ENCODE measurements at regions not wholly inside any gene's neighbourhood (a gene's known extent, or its start where the extent isn't known, plus 50 kb on each side); places are given as distances from the start of the nearest gene placed in this dataset.

DNA sequence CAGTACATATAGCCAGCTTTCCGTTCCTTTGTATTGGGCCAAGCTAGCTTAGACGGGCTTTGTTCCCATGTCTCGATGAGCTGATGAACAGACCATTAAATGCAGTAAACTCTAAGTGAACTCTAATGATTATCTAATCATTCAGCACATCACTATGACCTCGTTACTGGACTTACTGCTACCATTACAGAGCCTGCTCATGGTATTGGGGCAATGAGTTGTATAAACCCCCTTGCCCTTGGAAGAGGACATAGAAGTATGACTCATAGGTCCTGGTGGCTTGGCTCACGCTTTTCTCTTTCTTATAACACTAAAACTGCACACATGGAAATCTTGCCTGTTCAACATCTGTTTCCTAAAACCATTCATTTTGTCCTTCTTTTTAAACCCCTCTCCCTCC lies 93.6 kb upstream of the DYNLRB2 start:
- H3K27ac ChIP-seq (replicated peaks in 1 of 4): no peak overlapping the region
- no peaks in the 10 kb centered on the region for H3K27me3 ChIP-seq
- intact Hi-C loops (cut with DNase I): no loop called here
- no peaks in the 10 kb centered on the region for H3K36me3 ChIP-seq
- TF ChIP-seq, protein P1, sequence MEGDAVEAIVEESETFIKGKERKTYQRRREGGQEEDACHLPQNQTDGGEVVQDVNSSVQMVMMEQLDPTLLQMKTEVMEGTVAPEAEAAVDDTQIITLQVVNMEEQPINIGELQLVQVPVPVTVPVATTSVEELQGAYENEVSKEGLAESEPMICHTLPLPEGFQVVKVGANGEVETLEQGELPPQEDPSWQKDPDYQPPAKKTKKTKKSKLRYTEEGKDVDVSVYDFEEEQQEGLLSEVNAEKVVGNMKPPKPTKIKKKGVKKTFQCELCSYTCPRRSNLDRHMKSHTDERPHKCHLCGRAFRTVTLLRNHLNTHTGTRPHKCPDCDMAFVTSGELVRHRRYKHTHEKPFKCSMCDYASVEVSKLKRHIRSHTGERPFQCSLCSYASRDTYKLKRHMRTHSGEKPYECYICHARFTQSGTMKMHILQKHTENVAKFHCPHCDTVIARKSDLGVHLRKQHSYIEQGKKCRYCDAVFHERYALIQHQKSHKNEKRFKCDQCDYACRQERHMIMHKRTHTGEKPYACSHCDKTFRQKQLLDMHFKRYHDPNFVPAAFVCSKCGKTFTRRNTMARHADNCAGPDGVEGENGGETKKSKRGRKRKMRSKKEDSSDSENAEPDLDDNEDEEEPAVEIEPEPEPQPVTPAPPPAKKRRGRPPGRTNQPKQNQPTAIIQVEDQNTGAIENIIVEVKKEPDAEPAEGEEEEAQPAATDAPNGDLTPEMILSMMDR (IDR thresholded peaks at IDR 0.05): no peak
- TF ChIP-seq EP300 (IDR thresholded peaks at IDR 0.05): no peak
- TF ChIP-seq POLR2A (IDR thresholded peaks at IDR 0.05; ENCODE audit: low read depth): no peak
- TF ChIP-seq POLR2AphosphoS5 (IDR thresholded peaks at IDR 0.05): no peak
- no peak for DNase-seq (ENCODE audit: extremely low spot score)
- no peak overlapping the region for H3K4me3 ChIP-seq
- 69% methylated on average over 5 of the region's 5 CpGs for WGBS
- H3K9me3 ChIP-seq: no peaks in the 10 kb centered on the region
- H3K4me1 ChIP-seq: no peaks in the 10 kb centered on the region

DNA sequence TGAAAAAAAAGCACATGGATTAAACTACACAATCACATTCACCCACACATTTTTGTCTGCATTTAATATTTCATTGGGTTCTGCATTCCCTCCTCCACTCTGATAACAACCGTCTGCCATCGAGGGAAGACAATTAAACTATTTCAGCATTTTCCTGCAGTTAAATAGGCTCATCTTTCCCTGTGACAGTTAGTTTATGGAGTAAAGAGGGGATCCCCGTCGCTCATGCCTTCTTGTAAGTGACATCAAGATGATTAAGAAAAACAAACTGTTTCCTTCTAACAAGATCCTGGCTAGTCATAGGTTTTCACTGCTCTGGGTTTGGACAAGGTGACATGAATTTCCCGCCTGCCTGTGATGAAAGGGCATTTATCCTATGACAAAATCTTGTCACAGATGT lies 98.0 kb upstream of the DYNLRB2 start:
- H3K27me3 ChIP-seq: no peaks in the 10 kb centered on the region
- no peaks in the 10 kb centered on the region for H3K36me3 ChIP-seq
- no peaks in the 10 kb centered on the region for H3K4me1 ChIP-seq
- H3K9me3 ChIP-seq: no peaks in the 10 kb centered on the region
- no peak overlapping the region for H3K27ac ChIP-seq (replicated peaks in 1 of 4)
- no peak for DNase-seq (ENCODE audit: extremely low spot score)
- TF ChIP-seq, protein P1 (IDR thresholded peaks at IDR 0.05): no peak
- TF ChIP-seq EP300 (IDR thresholded peaks at IDR 0.05) (no peak), POLR2AphosphoS5 (IDR thresholded peaks at IDR 0.05) (no peak), POLR2A (IDR thresholded peaks at IDR 0.05; ENCODE audit: low read depth) (no peak)
- H3K4me3 ChIP-seq: no peak overlapping the region
- intact Hi-C loops (cut with DNase I): no loop called here
- 29% methylated on average over 5 of the region's 5 CpGs for WGBS

DNA sequence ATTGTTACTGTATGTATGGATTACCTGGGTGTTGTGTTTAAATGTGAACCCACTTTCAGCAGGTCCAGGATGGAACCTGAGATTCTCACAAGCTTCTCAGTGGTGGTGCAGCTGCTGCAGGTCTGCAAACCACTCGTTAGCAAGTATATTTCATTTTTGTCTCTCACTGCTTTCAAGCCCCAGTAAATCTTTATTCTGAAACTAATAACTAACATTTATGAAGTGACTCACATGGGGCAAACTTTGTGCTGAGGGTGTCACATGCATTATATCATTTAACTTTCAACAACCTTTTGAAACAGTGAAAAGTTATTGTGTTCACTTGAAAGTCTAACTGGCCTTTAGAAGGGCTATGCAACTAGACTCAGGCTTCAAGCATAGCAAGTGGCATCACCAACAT lies 98.9 kb upstream of the DYNLRB2 start:
- H3K9me3 ChIP-seq: no peaks in the 10 kb centered on the region
- H3K27ac ChIP-seq (replicated peaks in 1 of 4): no peak overlapping the region
- no peak for DNase-seq (ENCODE audit: extremely low spot score)
- no peaks in the 10 kb centered on the region for H3K4me1 ChIP-seq
- 79% methylated on average over 1 of the region's 1 CpG for WGBS
- H3K36me3 ChIP-seq: no peaks in the 10 kb centered on the region
- TF ChIP-seq, protein P1 (IDR thresholded peaks at IDR 0.05): no peak
- no peak for TF ChIP-seq POLR2AphosphoS5 (IDR thresholded peaks at IDR 0.05)
- TF ChIP-seq EP300 (IDR thresholded peaks at IDR 0.05): no peak
- no peak for TF ChIP-seq POLR2A (IDR thresholded peaks at IDR 0.05; ENCODE audit: low read depth)
- intact Hi-C loops (cut with DNase I): no loop called here
- H3K27me3 ChIP-seq: no peaks in the 10 kb centered on the region
- H3K4me3 ChIP-seq: no peak overlapping the region

DNA sequence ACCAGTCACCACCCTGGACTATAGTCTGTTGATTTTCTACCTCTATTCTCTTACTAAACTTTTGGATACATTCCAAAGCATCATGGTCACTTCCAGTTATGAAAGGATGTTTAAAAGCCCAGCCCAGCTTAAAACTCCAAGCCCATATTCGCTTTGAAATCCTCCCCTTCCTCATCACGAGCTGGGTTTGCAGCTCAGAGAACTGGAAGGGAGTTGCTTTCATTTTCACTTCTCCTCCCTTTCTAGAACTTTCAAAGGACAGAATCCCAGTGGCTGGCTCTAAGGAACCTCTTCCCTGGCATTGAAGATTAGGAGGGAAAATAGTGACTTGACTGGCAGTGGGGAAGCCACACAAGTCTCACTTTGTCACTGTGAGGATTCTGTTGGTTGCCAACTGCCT lies 100.1 kb upstream of the DYNLRB2 start:
- TF ChIP-seq, protein P1 (IDR thresholded peaks at IDR 0.05): no peak
- no peak for TF ChIP-seq POLR2AphosphoS5 (IDR thresholded peaks at IDR 0.05)
- no peak for TF ChIP-seq POLR2A (IDR thresholded peaks at IDR 0.05; ENCODE audit: low read depth)
- no peak for TF ChIP-seq EP300 (IDR thresholded peaks at IDR 0.05)
- intact Hi-C loops (cut with DNase I): no loop called here
- no peaks in the 10 kb centered on the region for H3K4me1 ChIP-seq
- WGBS: 35% methylated on average over 2 of the region's 2 CpGs
- no peak for DNase-seq (ENCODE audit: extremely low spot score)
- H3K4me3 ChIP-seq: no peak overlapping the region
- H3K9me3 ChIP-seq: no peaks in the 10 kb centered on the region
- no peak overlapping the region for H3K27ac ChIP-seq (replicated peaks in 1 of 4)
- no peaks in the 10 kb centered on the region for H3K36me3 ChIP-seq
- no peaks in the 10 kb centered on the region for H3K27me3 ChIP-seq

DNA sequence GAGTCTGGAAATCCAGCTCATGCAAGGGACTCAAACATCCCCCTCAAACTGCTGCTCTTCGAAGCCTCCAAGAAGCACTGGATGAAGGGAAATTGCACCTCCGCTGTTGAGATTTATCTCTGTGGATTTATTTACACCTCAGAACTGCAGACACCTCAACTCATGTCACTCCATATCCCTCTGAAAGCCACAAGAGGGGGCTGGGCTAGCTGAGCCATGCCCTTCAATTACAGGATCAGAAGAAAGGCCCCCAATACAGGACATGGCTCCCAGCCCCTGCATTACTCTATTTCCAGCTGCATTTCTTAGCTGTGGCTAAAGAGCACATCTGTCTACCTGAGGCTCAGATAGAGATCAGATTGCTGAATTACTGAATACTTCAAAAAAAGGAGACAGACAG lies 103.1 kb upstream of the DYNLRB2 start:
- DNase-seq (ENCODE audit: extremely low spot score): no peak
- H3K4me1 ChIP-seq: no peaks in the 10 kb centered on the region
- TF ChIP-seq POLR2A (IDR thresholded peaks at IDR 0.05; ENCODE audit: low read depth) (no peak), POLR2AphosphoS5 (IDR thresholded peaks at IDR 0.05) (no peak), EP300 (IDR thresholded peaks at IDR 0.05) (no peak)
- TF ChIP-seq, protein P1 (IDR thresholded peaks at IDR 0.05): no peak

More for the DNA sequence above, 103.1 kb upstream of the DYNLRB2 start:
- intact Hi-C loops (cut with DNase I): no loop called here
- WGBS: 92% methylated on average over 2 of the region's 2 CpGs
- Histone ChIP-seq H3K27ac (replicated peaks in 1 of 4) (no peak overlapping the region), H3K36me3 (no peaks in the 10 kb centered on the region), H3K9me3 (no peaks in the 10 kb centered on the region), H3K27me3 (no peaks in the 10 kb centered on the region), H3K4me3 (no peak overlapping the region)

Data from esophagus muscularis mucosa (tissue), 4 donors.